ENCODE measurements at regions not wholly inside any gene's neighbourhood (a gene's known extent, or its start where the extent isn't known, plus 50 kb on each side); places are given as distances from the start of the nearest gene placed in this dataset.

DNA sequence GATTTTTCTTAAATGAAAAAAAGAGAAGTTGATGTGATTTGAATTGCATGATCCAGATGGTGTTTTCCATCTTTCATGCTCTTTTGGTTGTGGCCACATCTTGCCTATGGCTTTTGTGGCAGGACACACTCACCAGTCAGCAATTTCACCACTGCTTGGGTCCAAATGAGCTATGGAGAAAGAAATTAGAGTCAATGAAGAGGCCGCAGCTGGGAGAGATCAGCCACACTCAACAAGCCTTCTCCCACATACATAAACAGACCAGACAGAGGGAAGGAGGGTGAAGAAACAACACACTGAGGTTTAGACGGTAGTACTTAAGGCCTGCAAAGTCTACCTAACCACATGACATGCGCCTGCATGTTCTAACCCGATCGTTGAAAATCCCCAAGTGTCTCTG, 110.7 kb upstream of the CDIN1 start:
- Mint-ChIP-seq H3K27ac (no peak overlapping the region), H3K4me3 (no peak overlapping the region), H3K27me3 (peaks cover 4% of the 10 kb centered on the region), H3K4me1 (no peaks in the 10 kb centered on the region), H3K9me3 (ENCODE audit: insufficient read depth) (no peaks in the 10 kb centered on the region)
- ChIA-PET CTCF (no interaction called here), POLR2A (no interaction called here)
- ATAC-seq (ENCODE audit: low read depth) (no peak), DNase-seq (no peak)
- Histone ChIP-seq H3K36me3 (replicated peaks in 1 of 2; ENCODE audit: control extremely low read depth in 1 of 2, control insufficient read depth in 1 of 2, extremely low read depth in 1 of 2, insufficient read depth in 2 of 2, low read length in 1 of 2) (no peaks in the 10 kb centered on the region), H3K27me3 (replicated peaks in 1 of 4; ENCODE audit: control extremely low read depth in 1 of 4, control insufficient read depth in 3 of 4, insufficient read depth in 4 of 4, low read length in 3 of 4) (no peaks in the 10 kb centered on the region), H3K4me2 (replicated peaks; ENCODE audit: low read depth, low read length, poor library complexity, severe bottlenecking) (no peak overlapping the region), H3K4me1 (ENCODE audit: control insufficient read depth in 2 of 2, insufficient read depth in 2 of 2, low read length in 2 of 2) (no peaks in the 10 kb centered on the region), H3K9ac (ENCODE audit: low read length) (no peak overlapping the region), H3K4me3 (ENCODE audit: control extremely low read depth in 1 of 5, extremely low read depth in 1 of 5, insufficient read depth in 1 of 5, low read depth in 2 of 5, low read length in 4 of 5) (no peak overlapping the region), H3K79me2 (ENCODE audit: control insufficient read depth, insufficient read depth, low read length) (no peaks in the 10 kb centered on the region), H4K20me1 (ENCODE audit: control insufficient read depth, insufficient read depth, low read length, poor library complexity, severe bottlenecking) (no peaks in the 10 kb centered on the region), H3K9me3 (ENCODE audit: control extremely low read depth in 1 of 3, control insufficient read depth in 2 of 3, insufficient read depth in 1 of 3, low read length in 2 of 3) (no peaks in the 10 kb centered on the region), H3K27ac (ENCODE audit: low read length in 2 of 2) (no peak overlapping the region), H2AFZ (ENCODE audit: insufficient read depth, low read depth, low read length, poor library complexity, severe bottlenecking) (no peak overlapping the region)
- intact Hi-C loops (cut with micrococcal nuclease), result no loop called here
- no peak for TF ChIP-seq EZH2 (IDR thresholded peaks at IDR 0.05; ENCODE audit: borderline replicate concordance, insufficient read depth, low read depth, low read length, poor library complexity, severe bottlenecking)
- TF ChIP-seq, protein P1, sequence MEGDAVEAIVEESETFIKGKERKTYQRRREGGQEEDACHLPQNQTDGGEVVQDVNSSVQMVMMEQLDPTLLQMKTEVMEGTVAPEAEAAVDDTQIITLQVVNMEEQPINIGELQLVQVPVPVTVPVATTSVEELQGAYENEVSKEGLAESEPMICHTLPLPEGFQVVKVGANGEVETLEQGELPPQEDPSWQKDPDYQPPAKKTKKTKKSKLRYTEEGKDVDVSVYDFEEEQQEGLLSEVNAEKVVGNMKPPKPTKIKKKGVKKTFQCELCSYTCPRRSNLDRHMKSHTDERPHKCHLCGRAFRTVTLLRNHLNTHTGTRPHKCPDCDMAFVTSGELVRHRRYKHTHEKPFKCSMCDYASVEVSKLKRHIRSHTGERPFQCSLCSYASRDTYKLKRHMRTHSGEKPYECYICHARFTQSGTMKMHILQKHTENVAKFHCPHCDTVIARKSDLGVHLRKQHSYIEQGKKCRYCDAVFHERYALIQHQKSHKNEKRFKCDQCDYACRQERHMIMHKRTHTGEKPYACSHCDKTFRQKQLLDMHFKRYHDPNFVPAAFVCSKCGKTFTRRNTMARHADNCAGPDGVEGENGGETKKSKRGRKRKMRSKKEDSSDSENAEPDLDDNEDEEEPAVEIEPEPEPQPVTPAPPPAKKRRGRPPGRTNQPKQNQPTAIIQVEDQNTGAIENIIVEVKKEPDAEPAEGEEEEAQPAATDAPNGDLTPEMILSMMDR (IDR thresholded peaks at IDR 0.05), result no peak
- 86% methylated on average over 4 of the region's 5 CpGs for WGBS (ENCODE audit: insufficient coverage)

DNA sequence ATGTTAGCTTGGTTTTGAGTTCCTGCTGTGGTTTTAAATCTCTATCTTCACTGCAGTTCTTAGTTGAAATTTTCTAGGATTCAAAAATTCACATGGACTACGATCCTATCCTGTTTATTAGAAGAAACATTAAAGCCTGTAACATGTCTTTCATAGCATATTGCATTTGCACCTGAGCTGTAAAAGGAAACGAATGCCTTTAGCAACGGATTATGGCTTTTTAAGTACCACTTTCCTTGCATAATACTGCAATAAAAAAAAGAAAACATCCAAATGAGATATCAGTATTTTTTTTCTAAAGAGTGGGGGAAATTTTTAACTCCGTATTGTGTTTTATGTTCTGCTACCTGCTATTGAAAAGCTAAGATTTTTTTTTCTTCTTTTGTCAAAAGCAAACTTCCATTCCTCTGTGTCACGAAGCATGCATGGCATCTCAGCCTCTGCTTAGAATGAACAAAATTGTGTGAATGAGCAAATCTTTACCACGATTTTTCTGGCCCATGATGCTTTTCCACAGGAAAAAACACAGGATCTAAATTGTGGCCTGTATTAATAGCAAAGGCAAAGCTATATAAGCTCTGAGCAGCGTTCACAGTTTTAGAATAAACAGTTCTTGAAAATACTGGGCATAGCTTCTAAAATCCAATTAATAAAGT, 110.0 kb upstream of the CDIN1 start:
- H3K27me3 Mint-ChIP-seq, result peaks cover 4% of the 10 kb centered on the region
- WGBS (ENCODE audit: insufficient coverage), result 59% methylated on average over 2 of the region's 7 CpGs
- no peaks in the 10 kb centered on the region for H3K79me2 ChIP-seq (ENCODE audit: control insufficient read depth, insufficient read depth, low read length)
- no peak overlapping the region for H3K4me2 ChIP-seq (replicated peaks; ENCODE audit: low read depth, low read length, poor library complexity, severe bottlenecking)
- H3K4me3 Mint-ChIP-seq, result no peak overlapping the region
- no peaks in the 10 kb centered on the region for H3K9me3 ChIP-seq (ENCODE audit: control extremely low read depth in 1 of 3, control insufficient read depth in 2 of 3, insufficient read depth in 1 of 3, low read length in 2 of 3)
- no peaks in the 10 kb centered on the region for H3K4me1 Mint-ChIP-seq
- H3K4me1 ChIP-seq (ENCODE audit: control insufficient read depth in 2 of 2, insufficient read depth in 2 of 2, low read length in 2 of 2), result no peaks in the 10 kb centered on the region
- H3K27ac ChIP-seq (ENCODE audit: low read length in 2 of 2), result no peak overlapping the region
- H3K27ac Mint-ChIP-seq, result no peak overlapping the region
- no peak overlapping the region for H3K4me3 ChIP-seq (ENCODE audit: control extremely low read depth in 1 of 5, extremely low read depth in 1 of 5, insufficient read depth in 1 of 5, low read depth in 2 of 5, low read length in 4 of 5)
- no peak overlapping the region for H2AFZ ChIP-seq (ENCODE audit: insufficient read depth, low read depth, low read length, poor library complexity, severe bottlenecking)
- intact Hi-C loops (cut with micrococcal nuclease), result no loop called here
- no peak for TF ChIP-seq EZH2 (IDR thresholded peaks at IDR 0.05; ENCODE audit: borderline replicate concordance, insufficient read depth, low read depth, low read length, poor library complexity, severe bottlenecking)
- TF ChIP-seq, protein P1 (IDR thresholded peaks at IDR 0.05), result no peak
- no peak for ATAC-seq (ENCODE audit: low read depth)
- POLR2A ChIA-PET, result no interaction called here
- no peaks in the 10 kb centered on the region for H3K9me3 Mint-ChIP-seq (ENCODE audit: insufficient read depth)
- no peaks in the 10 kb centered on the region for H3K36me3 ChIP-seq (replicated peaks in 1 of 2; ENCODE audit: control extremely low read depth in 1 of 2, control insufficient read depth in 1 of 2, extremely low read depth in 1 of 2, insufficient read depth in 2 of 2, low read length in 1 of 2)
- CTCF ChIA-PET, result no interaction called here
- H3K27me3 ChIP-seq (replicated peaks in 1 of 4; ENCODE audit: control extremely low read depth in 1 of 4, control insufficient read depth in 3 of 4, insufficient read depth in 4 of 4, low read length in 3 of 4), result no peaks in the 10 kb centered on the region
- H3K9ac ChIP-seq (ENCODE audit: low read length), result no peak overlapping the region
- DNase-seq, result no peak
- H4K20me1 ChIP-seq (ENCODE audit: control insufficient read depth, insufficient read depth, low read length, poor library complexity, severe bottlenecking), result no peaks in the 10 kb centered on the region
